ENCODE measurements at regions not wholly inside any gene's neighbourhood (a gene's known extent, or its start where the extent isn't known, plus 50 kb on each side); places are given as distances from the start of the nearest gene placed in this dataset.

GRCh38 chr13:58318495-58319167 lies 687.1 kb downstream of the PCDH17 start:
- Histone ChIP-seq H3K27me3 (ENCODE audit: insufficient read depth, low read length) (no peaks in the 10 kb centered on the region), H2AK5ac (ENCODE audit: insufficient read length, low read length) (no peak overlapping the region), H2BK12ac (ENCODE audit: insufficient read length, low read depth, low read length) (no peak overlapping the region), H2BK20ac (ENCODE audit: low read depth, low read length, poor library complexity, severe bottlenecking) (no peak overlapping the region), H3K14ac (ENCODE audit: insufficient read depth, low read length) (no peak overlapping the region), H4K91ac (ENCODE audit: insufficient read length, low read depth, low read length) (no peak overlapping the region), H2AFZ (ENCODE audit: low read length) (no peak overlapping the region), H4K5ac (ENCODE audit: insufficient read length, low read depth, low read length) (no peak overlapping the region), H2BK5ac (ENCODE audit: insufficient read length, low read length) (no peak overlapping the region), H2BK15ac (ENCODE audit: low read depth, low read length) (no peak overlapping the region), H3K27ac (ENCODE audit: insufficient read length, low read depth, low read length) (no peak overlapping the region), H3K79me1 (ENCODE audit: insufficient read depth, low read depth, low read length, poor library complexity, severe bottlenecking) (no peaks in the 10 kb centered on the region), H3K56ac (ENCODE audit: insufficient read length, low read depth, low read length) (no peak overlapping the region), H4K20me1 (ENCODE audit: control insufficient read depth, insufficient read depth, insufficient read length) (no peaks in the 10 kb centered on the region), H3K9ac (ENCODE audit: extremely low read depth, insufficient read length, low read length) (no peak overlapping the region), H3K4me1 (ENCODE audit: insufficient read depth, low read length) (no peaks in the 10 kb centered on the region), H3K4ac (ENCODE audit: low read depth, low read length) (no peak overlapping the region), H3K18ac (ENCODE audit: insufficient read length, low read depth, low read length) (no peak overlapping the region), H3K9me3 (ENCODE audit: control insufficient read depth, low read depth, low read length) (no peaks in the 10 kb centered on the region), H3K4me2 (ENCODE audit: insufficient read depth, insufficient read length, low read length) (no peak overlapping the region), H4K8ac (replicated peaks; ENCODE audit: insufficient read length, low read depth, low read length) (no peak overlapping the region), H3K23me2 (ENCODE audit: insufficient read length, low read depth, low read length, poor library complexity, severe bottlenecking) (no peaks in the 10 kb centered on the region), H3K23ac (ENCODE audit: insufficient read length, low read depth, low read length) (no peak overlapping the region), H2BK120ac (ENCODE audit: low read depth, low read length, poor library complexity, severe bottlenecking) (no peak overlapping the region), H3K79me2 (ENCODE audit: insufficient read depth, low read length) (no peaks in the 10 kb centered on the region), H3T11ph (ENCODE audit: low read length) (no peak overlapping the region)
- Mint-ChIP-seq H3K4me3 (no peak overlapping the region), H3K9me3 (no peaks in the 10 kb centered on the region), H3K4me1 (no peaks in the 10 kb centered on the region), H3K36me3 (ENCODE audit: insufficient read depth in 1 of 3, low read depth in 3 of 3) (peaks cover 0 to 4% (median 1%) of the 10 kb centered on the region in 3 experiments; a peak in 2 of 7 replicates), H3K27me3 (ENCODE audit: low read depth) (no peaks in the 10 kb centered on the region), H3K27ac (no peak overlapping the region)
- no CpG with 5 or more reads among the region's 50 CpGs for WGBS (ENCODE audit: extremely low coverage, insufficient read length, low lambda C conversion rate)
- DNase-seq: no peak
- TF ChIP-seq CTCF (conservative IDR thresholded peaks at IDR 0.05): no peak
